ENCODE measurements at regions not wholly inside any gene's neighbourhood (a gene's known extent, or its start where the extent isn't known, plus 50 kb on each side); places are given as distances from the start of the nearest gene placed in this dataset.

DNA sequence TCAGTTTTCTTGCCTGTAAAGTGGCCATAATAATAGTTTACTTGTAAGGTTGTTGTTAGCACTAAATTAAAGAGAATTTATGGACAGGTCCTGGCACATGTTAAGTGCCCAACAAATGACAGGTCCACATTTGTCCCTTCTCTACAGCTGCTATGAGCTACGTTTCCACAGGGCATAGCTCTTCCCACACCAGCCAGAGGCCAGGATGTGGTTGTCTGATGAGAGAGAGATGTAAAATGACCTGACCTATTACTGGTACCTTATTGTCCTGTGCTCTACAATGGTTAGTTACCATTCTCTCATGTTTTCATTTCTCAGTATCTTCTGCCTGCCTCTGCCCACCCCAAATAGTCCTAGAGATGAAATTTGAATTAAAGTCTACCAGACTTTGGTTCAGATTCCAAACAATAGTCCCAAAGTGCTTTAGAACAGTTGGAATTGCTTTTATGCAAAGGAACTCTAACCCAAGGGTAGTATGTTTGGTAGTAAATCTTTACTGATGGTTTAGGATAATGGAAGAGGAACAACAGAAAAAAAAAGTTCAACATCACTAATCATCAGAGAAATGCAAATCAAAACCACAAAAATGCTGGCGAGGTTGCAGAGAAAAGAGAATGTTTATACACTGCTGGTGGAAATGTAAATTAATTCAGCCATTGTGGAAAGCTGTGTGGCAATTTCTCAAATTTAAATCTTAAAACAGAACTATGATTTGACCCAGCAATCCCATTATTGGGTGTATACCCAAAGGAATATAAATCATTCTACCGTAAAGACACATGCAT, 57.1 kb upstream of the ANKFN1 start:
- no peak for DNase-seq (ENCODE audit: low spot score)

DNA sequence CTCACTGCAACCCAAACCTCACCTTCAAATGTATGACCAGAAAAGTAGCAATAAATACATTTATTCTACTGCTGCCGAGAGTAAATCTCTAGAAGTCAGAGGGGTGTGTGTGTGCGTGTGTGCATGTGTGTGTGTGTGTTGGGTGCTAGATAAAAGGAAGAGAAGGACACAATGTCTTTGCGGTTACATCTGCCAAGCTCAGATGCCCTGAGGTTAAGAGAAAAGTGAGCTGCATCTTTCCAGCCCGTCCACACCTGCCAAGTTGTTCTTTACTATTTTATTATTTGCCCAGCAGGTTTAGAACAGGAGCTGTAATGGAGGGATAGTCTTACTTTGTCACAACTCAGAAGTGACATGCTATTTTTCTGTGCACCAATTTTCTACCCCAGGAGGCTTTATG, 54.5 kb upstream of the ANKFN1 start:
- DNase-seq (ENCODE audit: low spot score), result no peak

DNA sequence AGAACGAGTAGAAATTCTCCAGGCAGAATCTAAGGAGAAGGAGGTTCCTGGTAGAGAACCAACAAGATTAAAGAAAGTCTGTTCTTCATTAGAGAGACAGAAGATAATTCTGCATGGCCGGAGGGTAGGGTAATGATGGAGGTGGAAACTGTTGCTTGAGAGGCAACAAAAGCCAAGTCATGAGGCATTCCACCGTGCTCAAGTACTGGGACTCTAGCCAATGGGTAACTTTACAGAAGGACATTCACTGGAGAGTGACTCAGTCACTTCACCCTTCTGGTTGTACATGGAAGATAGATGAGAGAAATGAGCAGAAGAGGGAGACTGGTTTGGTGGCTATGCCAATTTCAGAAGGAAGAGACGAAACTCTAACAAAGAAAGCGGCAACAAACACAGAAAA, 53.6 kb upstream of the ANKFN1 start:
- no peak for DNase-seq (ENCODE audit: low spot score)

All from RKO (cell line).